Colon (tissue), 2 donors: ENCODE measurements at regions not wholly inside any gene's neighbourhood (a gene's known extent, or its start where the extent isn't known, plus 50 kb on each side); places are given as distances from the start of the nearest gene placed in this dataset.
A peak's percentile ranks its signal among the peaks of the same experiment; 100 is the strongest.
"Not testable (repeated sequence)": the region's sequence is repeated elsewhere in the genome, so short reads cannot be mapped to it uniquely, and the experiment has no call there.

Experiments
- FAIRE-seq: peaks from 2 replicates; lab custom pipeline; 2012; peaks lifted over from hg19 to GRCh38; lab: Jason Lieb, UNC
- donor health status: control.
- donor health status: control.

- FAIRE-seq: no peak
Observed at GRCh38 chr13:87982400-87982799, 311.2 kb downstream of the SLITRK5 start.

GRCh38 chr13:87986639-87987250, 315.6 kb downstream of the SLITRK5 start:
- FAIRE-seq: peak; percentile 38

GRCh38 chr13:87998081-87998480, 326.9 kb downstream of the SLITRK5 start:
- FAIRE-seq: no peak

- FAIRE-seq: no peak
Observed at GRCh38 chr13:87999240-87999700, 328.1 kb downstream of the SLITRK5 start.

- no peak for FAIRE-seq
Observed at GRCh38 chr13:87999788-88000187, 328.6 kb downstream of the SLITRK5 start.

GRCh38 chr13:88000239-88000638, 329.1 kb downstream of the SLITRK5 start:
- no peak for FAIRE-seq

GRCh38 chr13:88000787-88001186, 329.6 kb downstream of the SLITRK5 start:
- FAIRE-seq: no peak

- FAIRE-seq: no peak
Observed at GRCh38 chr13:88005188-88005587, 334.0 kb downstream of the SLITRK5 start.

- no peak for FAIRE-seq
Observed at GRCh38 chr13:88014527-88014926, 343.4 kb downstream of the SLITRK5 start.

GRCh38 chr13:88022431-88023208, 351.4 kb downstream of the SLITRK5 start:
- FAIRE-seq: no peak

GRCh38 chr13:88026241-88026640, 355.1 kb downstream of the SLITRK5 start:
- FAIRE-seq: no peak

GRCh38 chr13:88031980-88032559, 360.9 kb downstream of the SLITRK5 start:
- FAIRE-seq: no peak

- not testable (repeated sequence) for FAIRE-seq
Observed at GRCh38 chr13:88036205-88036604, 365.0 kb downstream of the SLITRK5 start.

- no peak for FAIRE-seq
Observed at GRCh38 chr13:88042489-88042888, 371.3 kb downstream of the SLITRK5 start.

- FAIRE-seq: no peak
Observed at GRCh38 chr13:88051746-88052482, 380.7 kb downstream of the SLITRK5 start.

GRCh38 chr13:88063741-88064140, 392.6 kb downstream of the SLITRK5 start:
- FAIRE-seq: no peak

GRCh38 chr13:88066847-88067246, 395.7 kb downstream of the SLITRK5 start:
- FAIRE-seq: no peak

- no peak for FAIRE-seq
Observed at GRCh38 chr13:88068316-88068715, 397.1 kb downstream of the SLITRK5 start.

- no peak for FAIRE-seq
Observed at GRCh38 chr13:88068975-88069374, 397.8 kb downstream of the SLITRK5 start.

- FAIRE-seq: no peak
Observed at GRCh38 chr13:88071371-88071770, 400.2 kb downstream of the SLITRK5 start.

- FAIRE-seq: no peak
Observed at GRCh38 chr13:88074794-88075510, 403.8 kb downstream of the SLITRK5 start.

GRCh38 chr13:88085036-88085435, 413.9 kb downstream of the SLITRK5 start:
- FAIRE-seq: no peak
